GM21390 (cell line): ENCODE measurements at regions not wholly inside any gene's neighbourhood (a gene's known extent, or its start where the extent isn't known, plus 50 kb on each side); places are given as distances from the start of the nearest gene placed in this dataset.

Experiments
- ATAC-seq: cut with Tn5 transposase; IDR thresholded peaks from one replicate; pipeline ENCODE4 v1.9.1; 2021; ENCODE audit not compliant: unreplicated experiment

DNA sequence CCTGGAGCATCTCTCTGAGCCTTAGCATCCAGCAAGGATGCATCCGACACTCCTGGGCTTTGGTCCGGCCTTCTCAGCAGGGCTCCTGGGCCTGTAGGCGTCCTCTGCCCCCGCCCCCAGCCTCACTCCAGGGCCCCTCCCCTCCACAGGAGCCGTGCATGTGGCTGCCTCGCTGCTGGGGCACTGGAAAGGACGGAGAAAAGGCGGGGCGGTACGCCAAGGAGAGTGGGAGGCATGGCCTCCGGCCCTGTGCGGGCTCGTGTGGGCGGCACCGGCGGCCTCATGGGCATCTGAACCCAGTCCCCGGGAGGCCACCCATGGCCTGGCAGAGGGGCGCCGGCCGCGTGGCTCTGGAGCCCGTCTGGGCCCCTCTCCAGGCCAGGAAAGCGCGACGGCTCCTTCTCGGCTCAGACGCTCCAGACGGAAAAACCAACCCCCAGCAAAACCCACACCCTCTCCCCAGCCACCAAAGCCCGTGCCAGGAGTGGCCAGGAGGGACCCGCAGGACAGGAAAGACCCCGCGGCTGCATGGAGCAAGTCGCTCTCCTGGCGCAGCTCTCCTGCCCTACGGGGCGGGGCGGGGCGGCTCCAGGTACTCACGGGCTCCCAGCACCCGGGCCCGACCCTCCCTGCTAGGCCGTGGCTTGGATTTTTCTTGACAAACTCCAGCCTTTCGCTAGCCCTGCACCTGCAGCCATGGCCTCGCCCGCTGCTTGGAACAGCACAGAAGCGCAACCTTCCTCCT lies 419.9 kb downstream of the QKI start:
- no peak for ATAC-seq

DNA sequence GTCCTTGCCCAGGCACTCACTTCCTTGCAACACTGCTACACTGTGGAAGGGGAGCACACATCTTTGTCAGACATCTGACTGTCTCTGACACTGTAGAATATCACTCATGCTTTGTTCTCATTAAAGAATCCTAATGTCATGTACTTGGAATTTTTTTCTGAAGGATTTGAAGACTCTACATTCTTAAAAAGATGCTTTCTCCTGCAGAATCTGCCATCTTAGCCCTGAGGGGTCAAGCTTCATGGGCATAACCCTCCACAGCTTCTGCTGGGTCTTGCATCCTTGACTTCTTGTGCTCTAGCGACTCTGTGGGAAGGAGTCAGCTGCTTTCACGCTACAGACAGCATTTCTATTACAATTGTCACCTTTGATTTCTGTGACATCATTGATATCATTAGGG lies 417.2 kb downstream of the QKI start:
- ATAC-seq, result no peak

DNA sequence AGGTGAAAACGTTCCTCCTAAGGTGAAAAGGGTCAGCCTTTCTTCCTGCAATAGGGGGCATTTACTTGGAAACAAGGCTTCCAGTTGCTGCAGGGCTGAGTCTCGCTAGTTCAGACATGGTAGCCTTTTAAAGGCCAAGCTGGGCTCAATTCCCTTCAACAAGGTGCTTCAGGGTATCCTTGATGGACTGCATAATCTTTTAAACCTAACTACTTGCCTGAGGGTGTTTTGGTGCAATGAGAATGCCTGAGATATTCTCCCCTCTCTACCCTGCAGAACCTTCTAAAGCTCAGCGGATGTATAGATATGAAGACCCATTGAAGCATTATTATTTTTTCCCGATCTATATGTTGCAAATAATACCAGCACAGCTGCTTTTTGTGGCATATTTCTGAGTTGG lies 416.1 kb downstream of the QKI start:
- no peak for ATAC-seq

DNA sequence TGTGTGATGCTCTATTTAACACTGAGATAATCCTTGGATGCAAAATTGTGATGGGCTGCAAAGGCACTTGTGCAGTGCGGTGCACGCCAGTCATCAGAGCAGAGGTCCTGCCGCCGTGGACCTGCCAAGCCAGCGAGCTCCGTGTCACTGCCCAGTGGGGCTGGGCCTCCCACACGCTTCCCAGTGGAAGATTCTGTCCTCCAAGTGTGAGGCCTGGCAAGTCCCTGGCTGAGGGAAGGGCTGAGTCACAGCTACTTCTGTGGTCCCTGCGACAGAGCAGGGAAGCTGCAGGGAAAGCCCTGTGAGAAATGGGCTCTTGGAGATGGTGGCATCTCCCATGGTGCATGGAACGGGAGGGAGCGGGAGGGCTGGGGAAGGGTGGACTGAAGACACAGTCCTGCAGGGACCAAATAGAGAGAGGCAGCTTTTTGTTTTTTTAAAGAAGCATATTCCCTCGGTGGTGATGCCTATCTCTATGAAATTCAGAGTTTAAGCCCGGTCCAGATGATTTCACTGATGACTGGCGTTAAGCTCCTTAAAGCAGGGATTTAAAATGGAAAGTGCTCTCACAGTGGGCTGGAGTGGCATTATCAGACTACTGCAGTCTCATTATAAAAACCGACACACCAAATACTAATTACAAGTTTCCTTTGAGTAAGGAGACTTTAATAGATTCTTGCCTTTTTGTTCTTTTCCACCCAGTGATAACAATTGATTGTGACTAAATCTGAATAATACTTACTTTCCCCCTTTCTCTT lies 413.7 kb downstream of the QKI start:
- no peak for ATAC-seq

DNA sequence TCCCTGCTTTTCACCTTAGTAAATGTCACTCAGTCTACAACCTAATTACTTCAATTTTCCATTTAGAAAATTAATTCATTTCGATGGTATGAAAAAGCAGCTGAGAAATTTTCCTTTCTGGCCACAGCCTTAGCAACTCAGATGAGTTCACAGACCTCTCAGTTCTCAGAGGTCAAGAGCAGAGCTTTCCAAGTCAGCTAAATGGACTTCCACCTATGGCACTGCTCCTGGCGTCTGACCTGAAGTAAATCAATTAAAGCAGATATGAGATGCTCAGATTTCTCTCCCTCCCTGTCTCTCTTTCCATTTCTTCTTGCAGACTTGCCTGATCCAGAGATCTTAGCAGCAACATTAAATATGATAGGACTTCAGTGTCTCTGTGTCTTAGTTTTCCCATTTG lies 412.6 kb downstream of the QKI start:
- no peak for ATAC-seq

DNA sequence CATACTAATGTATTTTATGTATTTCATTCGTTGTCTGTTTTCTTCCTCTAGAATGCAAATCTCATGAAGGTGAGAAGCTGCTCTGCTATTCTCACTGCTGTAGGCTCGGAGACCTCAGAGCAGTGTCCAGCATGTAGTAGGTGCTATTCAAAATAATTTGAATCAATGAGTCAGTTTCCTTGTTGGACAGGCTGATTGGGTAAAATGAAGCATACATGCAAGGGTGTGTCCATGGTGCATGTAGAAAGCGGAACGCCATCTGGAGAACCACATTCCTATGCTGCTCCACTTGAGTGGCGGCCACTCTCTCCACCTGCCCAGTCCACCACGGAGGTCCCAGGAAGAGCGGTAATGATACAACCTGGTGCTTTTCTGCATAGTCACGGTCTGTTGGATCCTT lies 412.1 kb downstream of the QKI start:
- ATAC-seq, result no peak

DNA sequence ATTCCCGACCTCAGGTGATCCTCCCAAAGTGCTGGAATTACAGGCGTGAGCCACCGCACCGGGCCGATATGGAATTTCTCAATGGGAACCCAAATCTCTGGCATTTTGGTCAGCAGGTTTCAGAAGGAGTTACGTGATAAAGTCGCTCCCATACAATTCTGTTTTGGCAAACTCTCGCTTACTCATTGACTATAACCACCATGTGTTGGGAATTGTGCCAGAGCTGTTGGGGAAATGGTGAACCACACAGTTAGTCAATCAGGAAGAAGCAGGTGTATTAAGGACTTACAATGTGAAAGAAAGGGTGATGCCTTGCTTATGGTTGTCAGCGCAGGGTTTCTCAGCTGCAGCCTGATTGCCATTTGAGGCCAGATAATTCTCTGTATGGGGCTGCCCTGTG lies 410.5 kb downstream of the QKI start:
- no peak for ATAC-seq

DNA sequence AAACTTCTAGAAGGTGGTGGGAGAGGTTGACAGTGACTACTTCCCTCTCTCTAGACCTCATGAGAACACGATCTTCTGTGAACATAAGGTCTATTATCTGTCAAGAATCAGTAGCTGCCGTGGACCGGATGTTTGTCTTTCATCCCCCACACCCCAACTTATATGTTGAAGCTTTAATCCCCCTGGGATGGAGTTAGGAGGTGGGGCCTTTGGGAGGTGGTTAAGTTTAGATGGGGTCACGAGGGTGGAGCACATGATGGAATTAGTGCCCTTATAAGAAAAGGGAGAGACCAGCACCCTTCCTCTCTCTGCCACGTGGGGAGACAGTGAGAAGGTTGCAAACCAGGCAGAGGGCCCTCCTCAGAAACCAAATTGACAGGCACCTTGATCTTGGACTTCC lies 409.1 kb downstream of the QKI start:
- no peak for ATAC-seq

DNA sequence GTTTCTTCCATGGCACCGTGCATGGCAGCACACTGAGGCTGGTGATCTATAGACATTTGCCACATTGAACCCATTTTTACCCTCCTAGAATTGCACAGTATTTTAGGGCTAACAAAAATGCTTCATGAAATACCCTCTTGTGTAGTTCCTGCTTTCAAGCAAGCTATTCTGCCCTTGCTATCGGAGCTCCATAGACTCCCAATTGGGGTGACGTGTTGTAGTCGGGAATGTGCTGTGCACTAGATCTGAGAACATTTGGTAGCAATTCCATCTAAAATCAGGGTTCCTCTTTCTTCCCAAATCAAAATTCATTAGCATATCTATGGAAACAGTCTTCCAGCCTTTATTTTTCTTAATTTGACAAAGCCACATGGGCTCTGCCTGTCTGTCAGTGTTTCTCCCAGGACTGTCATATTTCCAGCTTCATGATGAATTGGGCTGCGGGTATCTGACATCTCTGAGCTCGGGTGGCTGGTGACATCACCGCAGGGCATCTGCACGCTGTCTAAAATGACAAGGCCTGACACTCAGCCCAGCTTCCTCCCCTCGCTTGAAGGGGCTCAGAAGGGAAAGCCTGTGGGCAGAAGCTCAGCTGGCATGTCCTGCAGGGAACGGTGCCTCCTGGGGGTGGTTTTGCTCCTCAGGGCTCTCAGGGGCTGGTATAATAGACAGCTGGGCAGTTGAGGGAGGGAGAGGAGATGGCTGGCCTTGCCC lies 406.4 kb downstream of the QKI start:
- ATAC-seq, result no peak

DNA sequence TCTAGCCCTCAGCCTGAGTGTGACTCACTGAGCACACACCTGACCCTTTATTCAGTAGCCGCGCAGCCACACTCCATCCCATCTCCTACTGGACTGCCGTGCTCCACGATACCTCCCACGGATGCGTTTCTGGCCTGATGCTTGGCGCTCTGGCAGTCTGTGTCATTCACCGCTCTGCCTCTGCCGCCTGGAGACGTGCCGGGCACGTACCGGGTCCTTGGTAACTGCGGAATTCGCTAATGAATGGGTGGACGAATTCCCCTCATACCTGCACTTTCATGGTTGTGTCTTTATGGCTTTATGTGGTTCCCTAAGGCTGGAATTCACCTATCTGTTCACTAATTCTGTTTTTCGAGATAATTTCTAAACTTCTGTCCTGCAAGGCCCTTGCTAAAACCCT lies 405.7 kb downstream of the QKI start:
- ATAC-seq, result no peak

DNA sequence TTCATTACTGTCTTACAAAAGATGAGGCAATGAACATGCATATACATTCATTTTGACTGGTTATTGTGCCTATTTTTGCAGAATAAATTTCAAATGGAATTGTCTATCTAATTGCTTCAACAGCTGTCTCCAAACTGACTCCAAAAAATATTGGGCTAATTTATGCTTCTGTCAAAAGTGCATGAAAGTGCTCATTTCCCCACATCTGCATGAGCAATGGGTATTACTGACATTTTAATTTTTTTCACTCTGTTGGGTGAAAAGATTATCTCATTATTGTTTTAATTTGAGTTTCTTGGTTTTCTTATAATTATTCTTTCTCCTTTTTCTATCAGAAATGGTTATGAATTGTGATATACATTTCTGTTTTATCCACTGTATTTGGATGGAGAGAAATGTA lies 404.2 kb downstream of the QKI start:
- ATAC-seq, result no peak

DNA sequence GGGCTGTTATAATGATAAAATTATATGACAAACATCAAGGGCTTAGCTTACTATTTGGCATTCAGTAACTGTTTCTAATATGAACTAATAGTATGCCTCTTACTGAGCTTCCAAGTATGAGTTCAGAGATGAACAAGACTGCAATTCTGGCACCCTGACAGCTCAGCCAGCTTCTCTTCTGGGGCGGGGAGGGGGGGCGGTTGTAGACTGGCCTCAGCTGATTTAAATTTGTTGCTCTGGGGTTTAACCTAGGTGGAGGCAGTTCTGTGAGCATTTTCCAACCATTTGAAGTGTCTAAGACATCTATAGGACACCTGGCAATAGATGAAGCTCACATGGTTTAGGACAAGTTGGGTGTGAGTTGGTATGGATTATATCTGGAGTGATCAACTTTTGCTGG lies 401.9 kb downstream of the QKI start:
- no peak for ATAC-seq

DNA sequence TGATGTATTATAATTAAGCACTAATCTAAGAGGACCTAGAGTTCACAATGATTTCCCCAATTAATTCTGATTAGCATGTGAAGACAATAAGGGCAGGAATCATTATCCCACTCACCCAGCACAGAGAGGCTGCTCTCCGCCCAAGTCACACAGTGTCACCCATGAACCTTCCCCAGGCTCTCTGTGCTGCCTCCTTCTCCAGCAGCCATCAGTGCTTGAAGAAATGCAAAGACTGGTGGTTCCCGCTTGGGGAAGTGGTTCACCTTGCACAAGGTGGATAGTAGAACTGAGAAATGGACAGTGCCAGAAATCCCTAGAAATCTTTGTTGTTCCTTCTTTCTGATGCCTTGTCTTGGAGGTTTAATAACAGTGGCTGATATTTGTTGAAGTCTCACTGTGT lies 401.3 kb downstream of the QKI start:
- ATAC-seq, result no peak

DNA sequence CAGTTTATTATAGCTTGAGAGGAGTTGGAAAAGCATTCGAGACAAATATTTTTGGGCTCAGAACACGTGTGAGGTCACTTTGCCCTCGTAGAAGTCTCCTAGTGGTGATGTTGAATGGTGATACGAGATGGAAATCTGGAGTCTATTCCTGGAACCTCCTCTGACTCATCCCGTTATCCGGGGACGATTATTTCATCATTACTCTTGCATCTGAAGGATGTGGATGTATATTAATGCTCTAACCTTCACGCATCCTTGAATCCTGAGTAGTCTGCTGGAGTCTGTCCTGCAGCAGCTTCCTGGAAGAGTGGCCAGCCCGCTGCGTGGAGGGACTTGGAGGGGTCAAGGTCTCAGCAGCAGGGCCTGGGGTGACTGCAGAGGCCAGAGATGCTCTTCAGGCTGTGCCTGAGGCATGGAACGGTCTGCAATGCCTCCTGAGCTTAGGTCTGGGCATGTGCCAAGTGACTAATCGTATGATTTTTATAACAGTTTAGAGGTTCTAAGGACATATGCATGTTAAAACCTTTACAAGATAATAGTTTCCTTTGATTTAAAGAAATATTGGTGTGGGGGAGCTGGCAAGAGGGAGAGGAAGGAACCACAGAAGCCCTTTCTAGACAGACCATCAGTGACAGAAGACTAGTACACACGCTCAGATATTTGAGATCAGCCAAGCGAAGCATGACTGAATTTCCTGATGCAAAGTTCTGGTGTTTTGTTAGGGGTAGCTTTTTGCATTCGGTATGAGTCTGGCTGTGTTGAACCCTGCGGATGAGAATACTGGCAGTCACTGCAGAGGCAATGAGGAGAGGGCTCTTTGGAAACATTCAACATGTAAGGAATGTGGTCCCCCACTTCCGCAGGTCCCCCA lies 400.2 kb downstream of the QKI start:
- ATAC-seq, result peak; percentile 72

DNA sequence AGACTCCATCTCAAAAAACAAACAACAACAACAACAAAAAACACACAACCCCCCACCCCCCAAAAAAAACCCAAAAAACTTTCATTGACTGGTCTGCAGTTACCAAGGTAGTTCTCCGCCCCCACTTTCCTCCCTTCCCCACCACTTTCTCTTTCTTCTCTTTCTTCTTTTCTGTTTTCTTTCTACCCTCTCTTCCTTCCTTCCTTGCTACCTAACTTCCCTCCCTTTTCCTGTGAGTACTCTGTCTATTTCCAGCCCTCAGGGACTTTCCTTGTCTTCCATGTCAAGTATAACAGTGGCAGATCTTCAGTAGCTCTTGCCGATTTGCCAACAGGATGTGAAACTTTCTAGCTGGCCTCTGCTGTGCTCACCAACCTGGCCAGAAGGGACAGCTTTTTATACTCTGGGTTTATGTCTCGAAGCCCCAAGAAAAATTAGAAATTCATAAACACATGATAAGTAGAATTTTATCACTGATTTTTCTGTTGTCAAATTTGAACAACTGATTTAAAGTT lies 399.5 kb downstream of the QKI start:
- peak; percentile 38 for ATAC-seq

DNA sequence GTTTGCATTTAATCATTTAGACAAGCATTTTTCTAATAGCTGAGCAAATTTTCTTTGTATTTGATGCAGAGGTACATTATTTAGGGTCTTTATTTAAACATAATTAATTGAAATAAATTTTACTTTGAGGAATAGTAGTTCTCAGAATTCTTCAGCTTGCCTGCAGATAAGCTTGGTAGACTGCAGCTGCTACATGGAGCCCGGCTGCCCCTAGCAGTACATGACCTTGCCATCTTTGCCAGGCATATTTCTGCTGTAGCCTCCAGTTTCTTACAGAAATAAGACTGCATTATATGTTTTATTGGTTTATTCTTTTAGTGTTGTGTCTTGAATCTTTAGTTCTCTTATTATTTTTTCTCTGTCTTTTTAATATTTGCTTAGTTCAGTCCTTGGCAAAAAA lies 396.8 kb downstream of the QKI start:
- ATAC-seq, result no peak

DNA sequence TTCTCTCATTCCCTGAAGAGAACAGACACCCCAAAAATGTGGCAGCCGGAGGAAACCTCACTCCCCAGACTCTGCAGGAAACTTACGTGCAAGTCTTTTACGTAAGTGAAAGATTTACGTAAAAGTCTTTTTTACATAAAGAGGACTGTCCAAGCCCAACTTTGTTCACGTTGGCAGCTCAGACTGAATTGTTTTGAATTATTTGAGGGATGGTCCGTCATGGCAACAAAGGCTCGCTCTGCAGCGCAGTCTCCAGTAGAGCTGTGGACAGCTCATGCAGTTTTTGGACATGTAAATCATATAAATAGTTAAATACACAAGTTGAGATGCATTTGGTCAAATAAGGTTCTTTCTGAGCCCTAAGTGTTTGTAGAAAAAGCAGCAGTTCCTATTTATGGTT lies 394.8 kb downstream of the QKI start:
- ATAC-seq, result no peak

DNA sequence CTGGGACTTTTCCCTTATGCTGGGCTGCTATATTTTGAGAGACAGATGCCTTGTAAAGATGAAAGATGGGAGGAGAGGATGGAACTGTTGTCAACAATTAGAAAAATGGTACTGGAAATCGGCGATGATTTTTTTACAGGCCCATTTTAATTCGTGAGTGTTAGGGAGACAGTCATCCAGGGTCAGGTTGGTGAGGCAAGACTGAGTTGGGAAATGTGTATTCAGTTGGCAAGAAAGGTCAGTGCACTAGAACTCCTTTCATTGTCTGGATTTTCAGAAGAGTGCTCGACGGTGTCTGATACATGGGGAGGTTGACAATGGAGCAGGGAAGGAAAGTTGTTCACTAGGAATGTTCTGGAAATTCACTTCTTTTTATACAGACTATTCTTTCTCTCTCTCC lies 394.4 kb downstream of the QKI start:
- no peak for ATAC-seq

DNA sequence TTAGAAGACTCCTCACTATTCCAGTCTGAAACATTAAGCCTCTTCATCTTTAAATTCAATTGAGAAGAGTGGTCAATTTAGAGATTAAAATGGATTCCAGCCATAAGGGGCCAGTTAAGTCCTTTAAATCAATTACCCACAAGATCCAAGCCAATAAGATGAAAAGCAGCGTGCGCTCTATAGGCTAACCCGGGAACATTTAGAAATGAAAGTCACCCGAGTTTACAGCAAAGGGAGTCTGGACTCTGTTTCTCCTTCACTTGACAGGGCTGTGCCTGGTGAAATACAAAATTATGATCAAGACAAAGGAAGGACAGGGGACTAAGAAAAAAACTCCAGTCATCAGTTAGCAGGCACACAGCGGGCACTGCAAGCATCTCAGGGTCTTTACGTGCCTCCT lies 393.7 kb downstream of the QKI start:
- no peak for ATAC-seq

DNA sequence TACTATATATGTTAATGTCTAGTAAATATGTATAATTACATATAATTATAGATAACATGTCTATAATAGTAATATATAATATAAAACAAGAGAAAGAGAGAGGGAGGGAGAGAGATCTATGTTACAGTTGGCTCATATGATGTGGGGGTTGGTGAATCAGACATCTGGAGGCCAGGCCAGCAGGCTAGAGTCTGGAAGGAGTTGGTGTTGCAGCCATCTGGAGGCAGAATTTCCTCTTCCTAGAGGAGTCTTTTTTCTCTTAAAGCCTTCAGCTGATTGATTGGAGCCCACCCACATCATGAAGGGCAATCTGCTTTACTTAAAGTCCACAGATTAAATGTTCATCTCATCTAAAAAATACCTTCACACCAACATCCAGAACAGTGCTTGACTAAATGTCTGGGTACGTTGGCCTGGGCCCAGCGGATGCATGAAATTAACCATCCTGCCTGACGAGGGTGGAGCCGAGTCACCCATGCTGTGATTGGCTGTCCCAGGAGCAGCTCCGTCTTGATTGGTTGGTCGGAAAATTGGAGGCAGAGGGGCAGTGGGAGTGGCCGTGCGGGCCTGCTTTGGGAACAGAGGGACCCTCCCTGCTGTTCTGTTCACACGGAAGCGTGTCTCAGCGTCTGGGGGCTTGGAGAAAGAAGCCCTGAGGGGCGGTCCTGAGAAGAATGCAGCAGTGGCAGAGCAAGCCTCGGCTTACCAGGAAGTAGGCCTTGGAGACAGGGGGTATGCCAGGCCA lies 392.4 kb downstream of the QKI start:
- ATAC-seq, result no peak
